DND-41 (cell line): ENCODE measurements at regions not wholly inside any gene's neighbourhood (a gene's known extent, or its start where the extent isn't known, plus 50 kb on each side); places are given as distances from the start of the nearest gene placed in this dataset.

Experiments used
- ATAC-seq: fragments of 200-7000 bp; cut with Tn5 transposase; 3 replicates; pipeline ENCODE4 v1.9.1; 2021; ENCODE audit warnings: low read depth; ENCODE audit not compliant: insufficient read depth
- DNase-seq: peaks from one replicate; pipeline ENCODE4 v3.0.0-alpha.2; 2020
- H2AFZ ChIP-seq: 2 replicates; pipeline ENCODE4 v1.6.0; 2012; ENCODE audit warnings: low read depth, low read length
- H3K27ac ChIP-seq: 2 replicates; pipeline ENCODE4 v1.5.1; 2012; ENCODE audit warnings: low read length, inconsistent platforms
- H3K27me3 ChIP-seq: fragments of 200-600 bp; sonication (generic); 2 replicates; pipeline ENCODE4 v1.6.0; 2012; ENCODE audit warnings: low read length, mild to moderate bottlenecking, inconsistent platforms; ENCODE audit not compliant: insufficient read depth, poor library complexity
- H3K36me3 ChIP-seq: 2 replicates; pipeline ENCODE4 v1.5.1; 2012; ENCODE audit warnings: low read length, inconsistent platforms; ENCODE audit not compliant: insufficient read depth
- H3K4me1 ChIP-seq: 2 replicates; pipeline ENCODE4 v1.5.1; 2012; ENCODE audit warnings: mild to moderate bottlenecking, low read length; ENCODE audit not compliant: insufficient read depth
- H3K4me2 ChIP-seq: 2 replicates; pipeline ENCODE4 v1.6.0; 2012; ENCODE audit warnings: mild to moderate bottlenecking, moderate library complexity, low read length, inconsistent platforms; ENCODE audit not compliant: insufficient read depth
- H3K4me3 ChIP-seq, 2 experiments: fragments of 200-600 bp in 1 of 2; shearing (Covaris generic) in 1 of 2; 2 replicates each; pipeline ENCODE4 v1.5.1; 2012 to 2016; ENCODE audit warnings: inconsistent platforms in 2 of 2, low read length in 2 of 2, mild to moderate bottlenecking in 2 of 2, low read depth in 1 of 2, moderate library complexity in 1 of 2
- H3K79me2 ChIP-seq: 2 replicates; pipeline ENCODE4 v1.6.0; 2012; ENCODE audit warnings: low read length, inconsistent platforms; ENCODE audit not compliant: insufficient read depth
- H3K9ac ChIP-seq: 2 replicates; pipeline ENCODE4 v1.6.0; 2012; ENCODE audit warnings: low read depth, mild to moderate bottlenecking, inconsistent platforms, low read length, moderate library complexity
- H3K9me3 ChIP-seq: 2 replicates; pipeline ENCODE4 v1.5.1; 2012; ENCODE audit warnings: low read length, moderate library complexity, mild to moderate bottlenecking, inconsistent platforms; ENCODE audit not compliant: insufficient read depth, severe bottlenecking
- H4K20me1 ChIP-seq: 2 replicates; pipeline ENCODE4 v1.6.0; 2012; ENCODE audit warnings: low read length; ENCODE audit not compliant: insufficient read depth
- EZH2 ChIP-seq: IDR thresholded peaks from 3 replicates; pipeline ENCODE4 v1.6.1; 2012; ENCODE audit warnings: borderline replicate concordance, low read depth, mild to moderate bottlenecking, moderate library complexity, low read length, inconsistent platforms; ENCODE audit not compliant: severe bottlenecking
- TF ChIP-seq, protein P1 (sequence below): IDR thresholded peaks from 2 replicates; pipeline ENCODE4 v1.5.1; 2012; ENCODE audit warnings: borderline replicate concordance, low read length, moderate library complexity, mild to moderate bottlenecking; ENCODE audit not compliant: poor library complexity, severe bottlenecking; ENCODE audit errors: extremely low read depth

DNA sequence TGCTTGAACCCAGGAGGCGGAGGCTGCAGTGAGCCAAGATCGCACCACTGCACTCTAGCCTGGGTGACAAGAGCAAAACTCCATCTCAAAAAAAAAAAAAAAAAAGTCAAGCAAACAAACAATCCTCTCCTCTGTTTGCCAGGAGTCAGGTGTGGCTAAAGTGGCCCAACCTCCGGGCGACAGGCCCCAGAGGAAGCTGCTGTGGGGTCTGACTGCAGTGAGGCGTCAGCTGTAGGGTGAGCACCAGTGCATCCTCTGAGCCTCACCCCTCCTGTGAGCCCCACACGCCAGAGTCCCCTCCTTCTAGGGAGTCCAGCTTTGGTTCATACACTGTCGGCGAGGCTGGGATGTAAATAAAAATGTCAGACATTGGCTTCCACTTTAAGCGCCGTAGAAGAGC is 76.5 kb upstream of the HS6ST1 start:
- Histone ChIP-seq H3K27me3 (no peaks in the 10 kb centered on the region), H3K4me2 (no peak overlapping the region), H3K79me2 (no peaks in the 10 kb centered on the region), H4K20me1 (no peaks in the 10 kb centered on the region), H2AFZ (no peak overlapping the region), H3K4me1 (peaks cover 8% of the 10 kb centered on the region), H3K9me3 (no peaks in the 10 kb centered on the region), H3K36me3 (no peaks in the 10 kb centered on the region), H3K9ac (no peak overlapping the region), H3K4me3 (no peak overlapping the region), H3K27ac (no peak overlapping the region)
- DNase-seq (no peak), ATAC-seq (no peak)
- TF ChIP-seq, protein P1, sequence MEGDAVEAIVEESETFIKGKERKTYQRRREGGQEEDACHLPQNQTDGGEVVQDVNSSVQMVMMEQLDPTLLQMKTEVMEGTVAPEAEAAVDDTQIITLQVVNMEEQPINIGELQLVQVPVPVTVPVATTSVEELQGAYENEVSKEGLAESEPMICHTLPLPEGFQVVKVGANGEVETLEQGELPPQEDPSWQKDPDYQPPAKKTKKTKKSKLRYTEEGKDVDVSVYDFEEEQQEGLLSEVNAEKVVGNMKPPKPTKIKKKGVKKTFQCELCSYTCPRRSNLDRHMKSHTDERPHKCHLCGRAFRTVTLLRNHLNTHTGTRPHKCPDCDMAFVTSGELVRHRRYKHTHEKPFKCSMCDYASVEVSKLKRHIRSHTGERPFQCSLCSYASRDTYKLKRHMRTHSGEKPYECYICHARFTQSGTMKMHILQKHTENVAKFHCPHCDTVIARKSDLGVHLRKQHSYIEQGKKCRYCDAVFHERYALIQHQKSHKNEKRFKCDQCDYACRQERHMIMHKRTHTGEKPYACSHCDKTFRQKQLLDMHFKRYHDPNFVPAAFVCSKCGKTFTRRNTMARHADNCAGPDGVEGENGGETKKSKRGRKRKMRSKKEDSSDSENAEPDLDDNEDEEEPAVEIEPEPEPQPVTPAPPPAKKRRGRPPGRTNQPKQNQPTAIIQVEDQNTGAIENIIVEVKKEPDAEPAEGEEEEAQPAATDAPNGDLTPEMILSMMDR: no peak
- TF ChIP-seq EZH2: no peak

DNA sequence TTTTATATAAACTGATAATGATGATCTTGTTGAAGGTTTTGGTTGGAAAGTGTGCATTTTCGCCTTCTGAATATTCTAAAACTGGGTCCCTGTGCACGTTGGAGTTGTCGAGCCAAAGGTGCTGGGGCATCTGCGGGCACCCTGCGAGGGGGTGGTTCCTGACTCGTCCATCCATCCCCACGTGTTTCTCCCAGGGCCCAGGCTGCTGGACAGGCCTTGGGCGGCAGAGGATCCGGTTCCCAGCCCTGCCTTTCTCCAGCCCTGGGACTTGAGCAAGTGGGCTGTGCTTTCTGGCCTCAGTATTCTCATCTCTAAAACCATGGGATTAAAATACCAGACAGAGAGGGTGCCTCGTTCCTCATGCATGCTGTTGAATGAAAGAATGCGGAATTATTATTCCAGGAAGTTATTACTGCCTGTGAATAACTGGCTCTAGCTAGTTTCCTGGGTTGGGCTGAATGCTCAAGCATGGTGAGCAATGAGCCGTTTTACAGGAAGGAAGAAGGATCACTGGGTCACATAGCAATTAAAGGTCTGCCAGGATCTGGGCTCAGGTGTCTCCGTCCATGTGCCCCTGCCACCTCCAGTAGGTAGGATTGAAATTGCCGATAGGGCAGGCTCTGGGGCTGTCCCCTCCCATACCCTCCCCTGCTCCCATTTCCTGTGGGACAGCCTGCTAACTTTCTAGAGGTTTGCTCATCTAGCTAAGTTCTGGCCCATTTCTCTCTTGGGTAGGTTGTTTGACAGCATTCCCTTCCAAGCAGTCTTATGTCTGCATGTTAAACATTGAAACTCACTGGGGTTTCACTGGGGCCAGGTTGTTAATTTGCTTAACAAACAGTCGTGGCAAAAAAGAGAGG is 77.2 kb upstream of the HS6ST1 start:
- Histone ChIP-seq H3K9ac (no peak overlapping the region), H2AFZ (no peak overlapping the region), H3K27me3 (no peaks in the 10 kb centered on the region), H3K79me2 (no peaks in the 10 kb centered on the region), H3K4me1 (peaks cover 15% of the 10 kb centered on the region), H3K4me2 (no peak overlapping the region), H3K4me3 (no peak overlapping the region), H3K36me3 (no peaks in the 10 kb centered on the region), H3K9me3 (no peaks in the 10 kb centered on the region), H4K20me1 (no peaks in the 10 kb centered on the region), H3K27ac (no peak overlapping the region)
- TF ChIP-seq, protein P1: no peak
- no peak for TF ChIP-seq EZH2
- no peak for ATAC-seq
- DNase-seq: no peak

DNA sequence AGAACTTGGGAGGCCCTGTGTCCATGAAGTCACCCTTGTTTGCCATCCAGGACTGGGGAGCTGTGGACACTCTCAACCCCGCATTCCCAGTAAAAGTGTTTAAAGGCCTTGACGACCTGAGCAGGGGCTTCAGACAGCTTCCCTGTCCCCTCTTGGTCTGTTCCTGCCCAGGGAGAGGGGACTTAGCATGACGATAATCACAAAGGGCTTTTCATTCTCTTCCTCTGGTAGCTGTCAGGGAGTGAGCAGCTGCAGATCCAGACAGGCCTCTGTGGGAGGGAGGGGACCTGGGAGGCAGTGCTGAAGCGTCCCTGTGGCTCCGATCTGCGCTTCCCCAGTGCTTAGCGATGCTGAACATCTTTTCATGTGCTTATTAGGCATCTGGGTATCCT is 77.8 kb upstream of the HS6ST1 start:
- no peaks in the 10 kb centered on the region for H4K20me1 ChIP-seq
- no peak overlapping the region for H3K27ac ChIP-seq
- no peak overlapping the region for H3K9ac ChIP-seq
- no peak overlapping the region for H3K4me2 ChIP-seq
- no peaks in the 10 kb centered on the region for H3K36me3 ChIP-seq
- H3K27me3 ChIP-seq: no peaks in the 10 kb centered on the region
- ATAC-seq: no peak
- H2AFZ ChIP-seq: no peak overlapping the region
- TF ChIP-seq, protein P1: no peak
- TF ChIP-seq EZH2: no peak
- H3K4me1 ChIP-seq: peaks cover 16% of the 10 kb centered on the region
- no peaks in the 10 kb centered on the region for H3K9me3 ChIP-seq
- DNase-seq: no peak
- H3K79me2 ChIP-seq: no peaks in the 10 kb centered on the region
- no peak overlapping the region for H3K4me3 ChIP-seq
